WTC11 (cell line): ENCODE measurements at regions not wholly inside any gene's neighbourhood (a gene's known extent, or its start where the extent isn't known, plus 50 kb on each side); places are given as distances from the start of the nearest gene placed in this dataset.

Experiments
- ATAC-seq: fragments of 200-7000 bp; cut with Tn5 transposase; 2 replicates; pipeline ENCODE4 v1.10.0; 2021; ENCODE audit warnings: mild to moderate bottlenecking, moderate library complexity
- CTCF ChIA-PET: fragments of 300-600 bp; sonication (Branson Sonifier 250); formaldehyde crosslinking; loops from one replicate; lab custom pipeline; 2021; ENCODE audit warnings: antibody characterized with exemption; lab: Charles Lee
- POLR2A ChIA-PET: fragments of 350-600 bp; sonication (Branson Sonifier 250); formaldehyde crosslinking; loops from one replicate; lab custom pipeline; 2021; ENCODE audit warnings: antibody characterized with exemption; lab: Charles Lee
- DNase-seq: peaks from one replicate; pipeline ENCODE4 v3.0.0; 2021; ENCODE audit warnings: low spot score
- H3K27ac Mint-ChIP-seq: 2 replicates; pipeline ENCODE4 v1.8.0; 2021; ENCODE audit warnings: mixed read lengths
- H3K27me3 Mint-ChIP-seq: 2 replicates; pipeline ENCODE4 v1.8.0; 2021; ENCODE audit warnings: low read depth, mild to moderate bottlenecking, moderate library complexity, mixed read lengths
- H3K36me3 Mint-ChIP-seq: 2 replicates; pipeline ENCODE4 v1.8.0; 2021; ENCODE audit warnings: mixed read lengths
- H3K4me1 Mint-ChIP-seq: 2 replicates; pipeline ENCODE4 v1.8.0; 2022; ENCODE audit warnings: mixed read lengths
- H3K4me3 Mint-ChIP-seq: 2 replicates; pipeline ENCODE4 v1.8.0; 2021; ENCODE audit warnings: mild to moderate bottlenecking, moderate library complexity, mixed read lengths
- H3K9me3 Mint-ChIP-seq: 2 replicates; pipeline ENCODE4 v1.8.0; 2021; ENCODE audit warnings: mixed read lengths
- ATF1 ChIP-seq: sonication (generic); formaldehyde crosslinking; IDR thresholded peaks from 2 replicates; pipeline ENCODE4 v1.8.1; 2023; ENCODE audit warnings: mild to moderate bottlenecking, moderate library complexity, missing genetic modification reagents
- CTCF ChIP-seq: fragments of 200-600 bp; IDR thresholded peaks from 2 replicates; pipeline ENCODE4 v1.8.0; 2022; ENCODE audit warnings: antibody characterized with exemption
- EMX1 ChIP-seq: fragments of 250-450 bp; sonication (Bioruptor Pico); IDR thresholded peaks from 2 replicates; pipeline ENCODE4 v1.8.0; 2021; ENCODE audit warnings: mild to moderate bottlenecking
- GABPB1 ChIP-seq: sonication (generic); formaldehyde crosslinking; IDR thresholded peaks from 2 replicates; pipeline ENCODE4 v1.8.1; 2023; ENCODE audit warnings: mild to moderate bottlenecking, missing genetic modification reagents
- JUN ChIP-seq: sonication (generic); formaldehyde crosslinking; IDR thresholded peaks from 2 replicates; pipeline ENCODE4 v1.8.0; 2023; ENCODE audit warnings: mild to moderate bottlenecking, missing genetic modification reagents
- KAT7 ChIP-seq: sonication (generic); formaldehyde crosslinking; IDR thresholded peaks from 2 replicates; pipeline ENCODE4 v1.8.1; 2023; ENCODE audit warnings: missing genetic modification reagents, mild to moderate bottlenecking, borderline replicate concordance
- MLX ChIP-seq: sonication (generic); formaldehyde crosslinking; IDR thresholded peaks from 2 replicates; pipeline ENCODE4 v1.8.1; 2023; ENCODE audit warnings: mild to moderate bottlenecking, missing genetic modification reagents, moderate library complexity
- NFATC4 ChIP-seq: fragments of 250-450 bp; sonication (Bioruptor Pico); IDR thresholded peaks from 2 replicates; pipeline ENCODE4 v1.9.0; 2021; ENCODE audit warnings: mild to moderate bottlenecking
- NR1H2 ChIP-seq: sonication (generic); formaldehyde crosslinking; IDR thresholded peaks from 2 replicates; pipeline ENCODE4 v1.9.0; 2021; ENCODE audit warnings: mild to moderate bottlenecking, moderate library complexity, missing genetic modification reagents
- OVOL2 ChIP-seq: fragments of 250-450 bp; sonication (Bioruptor Pico); IDR thresholded peaks from 2 replicates; pipeline ENCODE4 v1.9.0; 2021; ENCODE audit warnings: mild to moderate bottlenecking, borderline replicate concordance
- TCF7 ChIP-seq: sonication (generic); formaldehyde crosslinking; IDR thresholded peaks from 2 replicates; pipeline ENCODE4 v1.8.0; 2022; ENCODE audit warnings: mild to moderate bottlenecking, low read depth, missing genetic modification reagents, moderate library complexity
- ZBTB21 ChIP-seq: sonication (generic); formaldehyde crosslinking; IDR thresholded peaks from 2 replicates; pipeline ENCODE4 v1.8.1; 2023; ENCODE audit warnings: mild to moderate bottlenecking, missing genetic modification reagents, borderline replicate concordance
- ZBTB43 ChIP-seq: sonication (generic); formaldehyde crosslinking; IDR thresholded peaks from 2 replicates; pipeline ENCODE4 v1.8.1; 2023; ENCODE audit warnings: mild to moderate bottlenecking, missing genetic modification reagents
- ZNF121 ChIP-seq: sonication (generic); formaldehyde crosslinking; IDR thresholded peaks from 2 replicates; pipeline ENCODE4 v1.8.0; 2023; ENCODE audit warnings: missing genetic modification reagents
- ZNF232 ChIP-seq: sonication (generic); formaldehyde crosslinking; IDR thresholded peaks from 2 replicates; pipeline ENCODE4 v1.8.0; 2022; ENCODE audit warnings: mild to moderate bottlenecking, missing genetic modification reagents
- ZNF263 ChIP-seq: sonication (generic); formaldehyde crosslinking; IDR thresholded peaks from 2 replicates; pipeline ENCODE4 v1.8.1; 2022; ENCODE audit warnings: low read depth, mild to moderate bottlenecking, moderate library complexity, missing genetic modification reagents
- ZNF317 ChIP-seq: sonication (generic); formaldehyde crosslinking; IDR thresholded peaks from 2 replicates; pipeline ENCODE4 v1.8.1; 2023; ENCODE audit warnings: low read depth, mild to moderate bottlenecking, moderate library complexity, missing genetic modification reagents, borderline replicate concordance
- ZNF423 ChIP-seq: fragments of 250-450 bp; sonication (Bioruptor Pico); IDR thresholded peaks from 2 replicates; pipeline ENCODE4 v2.1.2; 2022; ENCODE audit warnings: mild to moderate bottlenecking, moderate library complexity
- ZNF425 ChIP-seq: fragments of 250-450 bp; sonication (Bioruptor Pico); conservative IDR thresholded peaks from 2 replicates; pipeline ENCODE4 v1.9.0; 2021; ENCODE audit warnings: mild to moderate bottlenecking
- TF ChIP-seq, protein P1 (sequence below): sonication (generic); formaldehyde crosslinking; IDR thresholded peaks from 2 replicates; pipeline ENCODE4 v1.8.1; 2022; ENCODE audit warnings: low read depth, mild to moderate bottlenecking, moderate library complexity, missing genetic modification reagents, borderline replicate concordance
- TF ChIP-seq, protein P2 (sequence below): sonication (generic); formaldehyde crosslinking; IDR thresholded peaks from 2 replicates; pipeline ENCODE4 v1.8.0; 2023; ENCODE audit warnings: mild to moderate bottlenecking, missing genetic modification reagents
- TF ChIP-seq, protein P3 (sequence below): fragments of 250-450 bp; sonication (Bioruptor Pico); IDR thresholded peaks from 2 replicates; pipeline ENCODE4 v1.8.0; 2021; ENCODE audit warnings: mild to moderate bottlenecking
- TF ChIP-seq, protein P4 (sequence below): sonication (generic); formaldehyde crosslinking; IDR thresholded peaks from 2 replicates; pipeline ENCODE4 v1.8.1; 2023; ENCODE audit warnings: mild to moderate bottlenecking, missing genetic modification reagents

DNA sequence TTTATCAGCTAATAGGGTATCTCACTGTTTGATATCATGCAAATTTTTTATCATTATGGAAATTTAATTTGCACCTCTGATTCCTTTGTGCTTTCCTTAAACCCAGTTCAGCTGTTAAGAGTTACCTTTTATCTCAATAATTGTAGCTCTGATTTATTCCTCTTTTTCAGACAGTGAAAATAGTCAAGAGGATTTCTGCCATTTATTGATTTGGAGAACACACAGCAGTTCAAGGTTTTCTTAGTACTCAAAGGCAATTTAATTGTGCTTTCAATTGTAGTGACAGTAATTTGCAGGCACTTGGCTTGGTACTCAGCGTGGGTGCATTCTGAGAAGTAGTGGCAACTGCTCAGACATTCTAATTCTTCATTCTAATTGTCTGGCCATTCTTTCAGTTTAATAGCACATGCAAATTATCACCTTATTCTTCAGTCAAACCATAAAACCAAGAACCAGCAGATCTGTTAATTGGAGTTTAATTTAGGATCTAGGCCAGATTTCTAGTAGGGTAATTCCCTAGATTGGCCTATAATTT, 709.3 kb downstream of the RPS29 start:
- TF ChIP-seq ZNF423 (CRISPR knock-in tag) = no peak
- TF ChIP-seq MLX (CRISPR knock-in tag) = no peak
- TF ChIP-seq KAT7 = no peak
- no peak for TF ChIP-seq ZNF121 (CRISPR knock-in tag)
- Mint-ChIP-seq H3K4me1 (no peaks in the 10 kb centered on the region), H3K9me3 (peaks cover 12% of the 10 kb centered on the region), H3K36me3 (peaks cover 3% of the 10 kb centered on the region; the same call in 1 of the 2 replicates), H3K27me3 (no peaks in the 10 kb centered on the region), H3K27ac (no peak overlapping the region), H3K4me3 (no peak overlapping the region)
- CTCF ChIA-PET = no interaction called here
- POLR2A ChIA-PET = no interaction called here
- DNase-seq (no peak), ATAC-seq (no peak)

- ChIA-PET CTCF (no interaction called here), POLR2A (no interaction called here)
- DNase-seq = no peak
- H3K4me3 Mint-ChIP-seq = no peak overlapping the region
- H3K36me3 Mint-ChIP-seq = no peaks in the 10 kb centered on the region
- H3K27me3 Mint-ChIP-seq = no peaks in the 10 kb centered on the region
- no peaks in the 10 kb centered on the region for H3K4me1 Mint-ChIP-seq
- H3K27ac Mint-ChIP-seq = no peak overlapping the region
- TF ChIP-seq CTCF = no peak
- no peak for TF ChIP-seq GABPB1 (CRISPR knock-in tag)
- TF ChIP-seq ZNF317 = no peak
- TF ChIP-seq, protein P1, sequence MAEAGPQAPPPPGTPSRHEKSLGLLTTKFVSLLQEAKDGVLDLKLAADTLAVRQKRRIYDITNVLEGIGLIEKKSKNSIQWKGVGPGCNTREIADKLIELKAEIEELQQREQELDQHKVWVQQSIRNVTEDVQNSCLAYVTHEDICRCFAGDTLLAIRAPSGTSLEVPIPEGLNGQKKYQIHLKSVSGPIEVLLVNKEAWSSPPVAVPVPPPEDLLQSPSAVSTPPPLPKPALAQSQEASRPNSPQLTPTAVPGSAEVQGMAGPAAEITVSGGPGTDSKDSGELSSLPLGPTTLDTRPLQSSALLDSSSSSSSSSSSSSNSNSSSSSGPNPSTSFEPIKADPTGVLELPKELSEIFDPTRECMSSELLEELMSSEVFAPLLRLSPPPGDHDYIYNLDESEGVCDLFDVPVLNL (CRISPR knock-in tag) = no peak
- no peak for TF ChIP-seq TCF7 (CRISPR knock-in tag)
- no peak for TF ChIP-seq ATF1 (CRISPR knock-in tag)
- TF ChIP-seq, protein P2, sequence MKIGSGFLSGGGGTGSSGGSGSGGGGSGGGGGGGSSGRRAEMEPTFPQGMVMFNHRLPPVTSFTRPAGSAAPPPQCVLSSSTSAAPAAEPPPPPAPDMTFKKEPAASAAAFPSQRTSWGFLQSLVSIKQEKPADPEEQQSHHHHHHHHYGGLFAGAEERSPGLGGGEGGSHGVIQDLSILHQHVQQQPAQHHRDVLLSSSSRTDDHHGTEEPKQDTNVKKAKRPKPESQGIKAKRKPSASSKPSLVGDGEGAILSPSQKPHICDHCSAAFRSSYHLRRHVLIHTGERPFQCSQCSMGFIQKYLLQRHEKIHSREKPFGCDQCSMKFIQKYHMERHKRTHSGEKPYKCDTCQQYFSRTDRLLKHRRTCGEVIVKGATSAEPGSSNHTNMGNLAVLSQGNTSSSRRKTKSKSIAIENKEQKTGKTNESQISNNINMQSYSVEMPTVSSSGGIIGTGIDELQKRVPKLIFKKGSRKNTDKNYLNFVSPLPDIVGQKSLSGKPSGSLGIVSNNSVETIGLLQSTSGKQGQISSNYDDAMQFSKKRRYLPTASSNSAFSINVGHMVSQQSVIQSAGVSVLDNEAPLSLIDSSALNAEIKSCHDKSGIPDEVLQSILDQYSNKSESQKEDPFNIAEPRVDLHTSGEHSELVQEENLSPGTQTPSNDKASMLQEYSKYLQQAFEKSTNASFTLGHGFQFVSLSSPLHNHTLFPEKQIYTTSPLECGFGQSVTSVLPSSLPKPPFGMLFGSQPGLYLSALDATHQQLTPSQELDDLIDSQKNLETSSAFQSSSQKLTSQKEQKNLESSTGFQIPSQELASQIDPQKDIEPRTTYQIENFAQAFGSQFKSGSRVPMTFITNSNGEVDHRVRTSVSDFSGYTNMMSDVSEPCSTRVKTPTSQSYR (CRISPR knock-in tag) = no peak
- TF ChIP-seq, protein P3, sequence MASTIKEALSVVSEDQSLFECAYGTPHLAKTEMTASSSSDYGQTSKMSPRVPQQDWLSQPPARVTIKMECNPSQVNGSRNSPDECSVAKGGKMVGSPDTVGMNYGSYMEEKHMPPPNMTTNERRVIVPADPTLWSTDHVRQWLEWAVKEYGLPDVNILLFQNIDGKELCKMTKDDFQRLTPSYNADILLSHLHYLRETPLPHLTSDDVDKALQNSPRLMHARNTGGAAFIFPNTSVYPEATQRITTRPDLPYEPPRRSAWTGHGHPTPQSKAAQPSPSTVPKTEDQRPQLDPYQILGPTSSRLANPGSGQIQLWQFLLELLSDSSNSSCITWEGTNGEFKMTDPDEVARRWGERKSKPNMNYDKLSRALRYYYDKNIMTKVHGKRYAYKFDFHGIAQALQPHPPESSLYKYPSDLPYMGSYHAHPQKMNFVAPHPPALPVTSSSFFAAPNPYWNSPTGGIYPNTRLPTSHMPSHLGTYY (CRISPR knock-in tag) = no peak
- TF ChIP-seq NR1H2 (CRISPR knock-in tag) = no peak
- no peak for TF ChIP-seq JUN (CRISPR knock-in tag)
- TF ChIP-seq ZNF232 (CRISPR knock-in tag) = no peak
- TF ChIP-seq ZNF263 = no peak
- TF ChIP-seq ZNF425 (CRISPR knock-in tag) = no peak
- TF ChIP-seq, protein P4, sequence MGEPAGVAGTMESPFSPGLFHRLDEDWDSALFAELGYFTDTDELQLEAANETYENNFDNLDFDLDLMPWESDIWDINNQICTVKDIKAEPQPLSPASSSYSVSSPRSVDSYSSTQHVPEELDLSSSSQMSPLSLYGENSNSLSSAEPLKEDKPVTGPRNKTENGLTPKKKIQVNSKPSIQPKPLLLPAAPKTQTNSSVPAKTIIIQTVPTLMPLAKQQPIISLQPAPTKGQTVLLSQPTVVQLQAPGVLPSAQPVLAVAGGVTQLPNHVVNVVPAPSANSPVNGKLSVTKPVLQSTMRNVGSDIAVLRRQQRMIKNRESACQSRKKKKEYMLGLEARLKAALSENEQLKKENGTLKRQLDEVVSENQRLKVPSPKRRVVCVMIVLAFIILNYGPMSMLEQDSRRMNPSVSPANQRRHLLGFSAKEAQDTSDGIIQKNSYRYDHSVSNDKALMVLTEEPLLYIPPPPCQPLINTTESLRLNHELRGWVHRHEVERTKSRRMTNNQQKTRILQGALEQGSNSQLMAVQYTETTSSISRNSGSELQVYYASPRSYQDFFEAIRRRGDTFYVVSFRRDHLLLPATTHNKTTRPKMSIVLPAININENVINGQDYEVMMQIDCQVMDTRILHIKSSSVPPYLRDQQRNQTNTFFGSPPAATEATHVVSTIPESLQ (CRISPR knock-in tag) = no peak
- no peak for TF ChIP-seq OVOL2
- TF ChIP-seq ZBTB43 (CRISPR knock-in tag) = no peak
- no peak for TF ChIP-seq EMX1 (CRISPR knock-in tag)
- TF ChIP-seq ZBTB21 (CRISPR knock-in tag) = no peak
- no peak for TF ChIP-seq NFATC4 (CRISPR knock-in tag)
- H3K9me3 Mint-ChIP-seq = peaks cover 7% of the 10 kb centered on the region; the same call in 1 of the 2 replicates
- no peak for ATAC-seq
Measured at GRCh38 chr14:48874711-48875110, 711.5 kb downstream of the RPS29 start.
